IPS-NIHi7 (cell line): ENCODE measurements at regions not wholly inside any gene's neighbourhood (a gene's known extent, or its start where the extent isn't known, plus 50 kb on each side); places are given as distances from the start of the nearest gene placed in this dataset.

Experiments
- DNase-seq: peaks from one replicate; pipeline ENCODE4 v3.0.0; 2012; ENCODE audit warnings: mixed read lengths; ENCODE audit errors: extremely low spot score

DNA sequence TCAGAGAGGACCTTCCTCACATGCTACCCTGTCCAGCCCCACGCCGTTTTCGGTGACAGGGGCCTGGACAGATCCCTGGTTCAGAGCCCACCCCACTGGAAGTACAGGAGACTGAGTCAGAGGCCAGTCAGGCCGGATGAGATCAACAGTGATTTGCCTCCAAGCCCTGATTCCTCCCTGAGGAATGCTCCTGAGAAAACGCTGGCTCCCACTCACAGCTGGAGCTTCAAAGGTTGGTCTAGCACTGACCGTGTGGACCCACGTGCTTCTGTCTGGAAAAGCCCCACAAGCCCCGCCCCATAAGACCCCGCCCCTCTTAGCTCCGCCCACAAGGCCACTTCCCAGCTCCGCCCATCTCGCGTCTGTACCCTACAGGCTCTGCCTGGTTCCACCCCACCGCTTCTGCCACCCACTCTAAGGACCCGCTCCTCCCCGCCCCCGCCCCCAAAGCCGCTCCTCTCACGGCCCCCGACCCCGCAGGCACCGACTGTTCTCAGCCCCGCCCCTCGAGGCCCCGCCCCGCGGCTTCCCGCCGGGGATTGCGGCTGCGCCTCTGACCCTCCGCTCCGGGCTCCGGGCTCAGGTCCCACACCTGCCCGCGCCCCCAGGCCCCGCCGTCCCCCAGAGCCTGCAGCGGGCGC is 64.9 kb upstream of the BHLHE23 start:
- DNase-seq = peak; percentile 90

DNA sequence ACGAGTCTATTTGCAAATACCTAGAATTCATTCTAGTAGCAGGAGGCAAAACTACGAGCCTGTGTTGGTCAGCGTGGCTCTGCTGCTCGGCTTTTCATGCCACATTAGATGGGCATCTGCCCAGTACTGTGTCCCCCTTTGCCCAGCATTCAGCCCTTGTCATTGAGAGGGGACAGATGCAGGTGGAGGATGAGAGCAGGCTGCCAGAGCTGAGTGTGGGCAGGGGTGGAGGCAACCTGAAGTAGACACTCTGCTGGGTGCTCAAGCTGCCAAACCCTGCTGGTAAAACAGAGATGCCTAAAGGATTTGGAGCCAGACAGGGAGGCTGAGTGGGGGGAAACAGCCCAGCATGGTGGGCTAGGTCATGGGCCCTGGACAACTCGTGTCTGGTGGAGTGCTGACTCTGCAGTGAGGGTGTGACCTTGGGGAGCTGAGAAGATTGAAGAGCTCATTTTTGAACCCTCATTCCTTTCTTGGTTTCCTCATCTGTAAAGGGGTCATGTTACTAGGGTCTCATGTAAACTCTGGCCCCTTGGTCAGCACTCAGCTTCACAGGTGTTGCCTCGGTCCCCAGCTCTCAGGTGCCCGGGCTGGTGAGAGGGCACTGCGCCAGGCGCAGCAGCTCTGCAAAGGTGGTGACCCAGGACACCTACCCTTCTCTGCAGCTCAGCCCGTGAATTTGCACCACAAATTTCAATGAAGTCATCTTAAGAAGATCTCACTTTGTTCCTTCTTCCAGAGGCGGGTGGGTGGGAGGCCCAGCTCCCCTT is 64.2 kb upstream of the BHLHE23 start:
- DNase-seq = no peak

DNA sequence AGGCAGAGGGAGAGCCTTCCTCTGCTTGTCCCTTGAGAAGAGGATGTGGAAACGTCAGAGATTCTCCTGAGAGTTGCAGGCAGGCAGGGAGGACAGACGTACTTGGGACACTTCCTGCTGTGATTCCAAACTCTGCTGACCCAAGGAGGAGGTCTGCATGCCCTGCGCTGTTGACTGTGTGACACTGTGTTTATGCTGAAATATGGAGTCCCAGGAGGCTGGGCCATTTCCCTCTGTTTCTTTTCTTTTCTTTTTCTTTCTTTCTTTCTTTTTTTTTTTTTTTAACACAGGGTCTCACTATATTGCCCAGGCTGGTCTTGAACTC is 63.5 kb upstream of the BHLHE23 start:
- DNase-seq = no peak

DNA sequence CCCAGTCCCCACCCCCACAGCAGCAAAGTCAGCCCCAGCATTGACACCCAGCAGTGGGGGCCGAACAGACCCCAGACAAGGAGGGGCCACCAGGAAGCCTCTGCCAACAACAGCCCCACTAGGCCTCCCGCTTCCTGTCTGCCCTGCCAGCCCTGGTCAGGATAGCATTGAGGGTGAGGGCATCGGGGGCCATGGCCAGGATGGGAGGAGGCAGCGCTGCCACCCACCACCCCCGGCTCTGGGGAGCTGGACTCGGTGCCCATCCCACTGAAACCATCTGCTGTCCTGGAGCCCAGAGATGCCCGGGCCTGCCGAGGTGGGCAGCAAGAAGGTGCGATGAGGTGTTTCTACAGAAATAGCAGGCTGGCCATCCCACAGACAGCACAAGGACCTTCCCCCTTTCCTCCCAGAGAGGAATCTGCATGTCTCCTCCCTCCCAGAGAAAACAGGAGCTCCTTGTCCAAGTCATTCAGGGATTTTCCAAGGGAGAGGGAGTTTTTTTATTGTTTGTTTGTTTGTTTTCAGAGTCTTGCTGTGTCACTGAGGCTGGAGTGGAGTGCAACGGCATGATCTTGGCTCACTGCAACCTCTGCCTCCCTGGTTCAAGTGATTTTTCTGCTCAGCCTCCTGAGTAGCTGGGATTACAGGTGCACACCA is 62.1 kb upstream of the BHLHE23 start:
- no peak for DNase-seq

DNA sequence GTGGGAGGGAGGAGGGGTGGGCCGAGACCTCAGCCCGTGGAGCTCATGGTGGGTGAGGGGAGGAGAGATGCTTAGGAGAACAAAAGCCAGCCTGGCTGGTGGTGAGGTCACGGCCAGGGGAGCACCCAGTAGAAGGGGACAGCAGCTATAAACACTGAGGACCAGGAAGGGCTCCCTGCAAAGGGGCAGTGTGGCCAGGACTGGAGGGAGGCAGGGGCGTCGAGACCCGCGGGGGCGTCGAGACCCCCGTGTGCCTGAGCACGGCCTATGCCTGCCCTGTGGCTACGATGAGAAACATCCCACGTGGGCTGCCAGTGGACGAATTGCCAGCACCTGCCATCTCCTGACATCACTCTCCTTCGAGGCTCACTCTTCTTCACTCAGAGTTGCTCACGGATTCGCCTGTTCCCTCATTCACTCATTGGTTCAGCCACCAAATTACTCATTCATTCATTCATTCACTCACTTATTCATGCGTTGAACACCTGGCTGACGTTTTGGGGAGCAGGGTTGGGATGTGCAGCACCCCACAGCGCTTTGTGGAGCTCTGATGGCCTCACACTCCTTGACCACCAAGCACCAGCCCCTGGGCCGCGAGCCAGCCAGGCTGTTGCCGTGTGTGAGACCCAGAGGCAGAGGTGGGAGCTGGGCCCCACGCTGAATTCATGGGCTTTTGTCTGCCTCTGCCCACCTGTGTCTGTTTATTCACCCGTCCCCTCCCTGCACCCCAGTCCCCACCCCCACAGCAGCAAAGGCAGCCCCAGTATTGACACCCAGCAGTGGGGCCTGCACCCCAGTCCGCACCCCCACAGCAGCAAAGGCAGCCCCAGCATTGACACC is 61.2 kb upstream of the BHLHE23 start:
- no peak for DNase-seq

DNA sequence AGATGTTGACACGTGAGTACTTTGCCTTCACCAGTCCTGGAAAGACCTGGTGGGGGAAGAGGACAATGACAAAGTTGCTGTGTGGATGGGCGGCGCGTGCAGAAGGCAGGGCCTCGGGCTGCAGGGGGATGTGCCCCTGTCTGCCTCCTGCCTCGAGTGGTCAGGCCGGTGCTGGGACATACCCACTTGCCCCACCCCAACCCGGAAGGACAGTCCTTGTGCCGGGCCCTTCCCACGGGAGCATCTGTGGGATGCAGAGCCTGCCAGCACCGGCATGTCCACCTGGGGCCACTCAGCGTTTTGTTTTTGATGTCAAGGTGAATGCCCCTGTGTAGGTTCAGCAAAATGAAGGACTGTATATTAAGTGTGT is 60.5 kb upstream of the BHLHE23 start:
- DNase-seq = no peak

DNA sequence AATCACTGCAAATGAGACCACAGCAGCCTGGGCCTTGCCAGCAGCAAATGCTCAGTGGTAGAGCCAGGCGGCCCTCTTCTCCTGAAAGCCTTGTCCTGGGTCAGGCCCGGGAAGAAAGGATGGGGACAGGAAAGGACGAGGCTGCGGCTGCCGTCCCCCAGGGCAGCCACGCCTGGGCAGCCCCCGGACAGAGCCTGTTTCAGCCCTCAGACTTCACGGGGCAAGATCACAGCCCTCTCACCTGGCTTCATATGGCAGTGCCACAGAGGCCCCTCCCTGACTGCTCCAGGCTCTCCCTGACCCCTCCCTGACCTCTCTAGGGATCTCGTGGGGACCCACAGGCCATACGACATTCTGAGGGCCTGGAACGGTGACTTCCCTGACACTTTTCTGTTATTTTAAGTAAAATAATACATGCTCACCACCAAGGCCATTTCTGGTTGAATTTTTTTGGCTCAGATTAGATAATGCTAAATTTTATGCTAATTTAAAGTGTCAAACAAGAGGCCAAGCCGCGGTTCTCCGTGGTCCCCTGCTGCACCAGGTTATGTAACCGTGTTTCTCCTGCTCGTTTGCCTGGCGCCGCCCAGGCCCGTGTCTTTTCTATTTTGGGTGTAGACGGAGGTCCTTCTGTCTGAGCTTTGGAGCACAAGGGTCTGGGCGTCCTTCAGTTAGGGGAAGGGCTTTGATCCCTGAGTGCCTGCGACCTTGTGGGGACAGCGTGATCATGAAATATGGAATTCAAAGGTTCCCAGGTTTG is 59.9 kb upstream of the BHLHE23 start:
- DNase-seq = no peak

DNA sequence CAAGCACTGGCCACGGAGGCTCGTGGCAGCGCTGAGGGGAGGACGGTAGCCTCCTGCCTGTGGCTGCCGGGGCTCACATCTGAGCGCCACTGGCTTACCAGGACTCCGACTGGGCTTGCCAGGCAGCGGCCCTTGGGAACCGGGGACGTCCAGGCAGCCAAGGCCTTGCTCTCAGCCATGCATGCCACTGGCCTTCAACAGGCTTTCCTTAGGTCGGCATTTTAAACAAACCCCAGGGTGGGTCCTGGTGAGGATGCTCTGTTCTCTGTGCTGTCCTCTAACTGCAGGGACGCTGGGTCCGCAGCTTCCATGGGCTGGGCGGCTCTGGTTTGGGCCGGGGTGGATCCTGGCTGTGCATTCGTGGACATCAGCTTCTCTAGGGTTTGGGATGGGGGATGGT is 59.1 kb upstream of the BHLHE23 start:
- DNase-seq = no peak

DNA sequence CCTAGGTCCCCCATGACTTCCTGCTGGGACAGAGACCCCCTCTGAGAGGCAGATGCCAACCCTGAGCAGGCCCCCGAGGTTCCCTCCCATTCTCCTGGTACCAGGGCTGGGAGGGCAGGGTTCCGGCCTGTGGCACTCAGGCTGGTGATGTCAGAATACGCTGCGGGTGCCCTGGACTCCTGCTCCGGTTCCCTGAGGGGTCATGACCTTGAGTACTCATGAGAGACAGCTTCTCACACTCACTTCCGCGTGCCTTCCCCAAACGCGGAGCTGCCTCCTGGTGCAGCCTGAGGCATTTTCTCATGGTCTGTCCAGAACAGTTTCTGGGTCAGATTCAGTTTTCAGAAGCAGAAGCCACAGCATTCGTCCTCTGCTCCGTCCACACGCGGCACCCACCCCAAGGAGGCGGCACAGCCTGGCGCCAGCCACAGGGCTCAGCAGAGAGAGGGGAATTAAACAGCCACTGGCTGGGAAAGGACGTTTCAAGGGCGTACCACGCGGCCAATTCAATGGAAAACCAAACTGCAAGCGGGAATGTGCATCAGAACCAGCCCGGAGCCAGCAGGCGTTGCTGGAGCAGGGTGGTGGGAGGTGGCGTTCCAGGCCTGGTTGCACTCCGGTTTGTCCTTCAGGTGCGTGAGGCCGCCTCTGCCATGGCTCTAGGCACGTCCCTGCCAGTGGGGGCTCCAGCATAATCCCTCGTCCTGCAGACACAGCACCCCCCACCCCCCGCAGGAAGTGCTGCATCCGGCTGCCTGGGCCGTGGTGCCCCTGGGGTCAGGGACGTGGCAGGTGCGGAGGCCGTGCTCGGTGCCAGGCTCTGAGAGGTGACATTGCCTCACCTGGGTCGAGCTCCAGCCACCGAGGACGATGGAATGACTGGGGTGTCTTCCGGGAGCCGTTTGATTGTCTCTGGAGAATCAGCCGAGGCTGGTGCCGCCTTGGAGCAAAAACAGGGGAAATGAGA is 58.3 kb upstream of the BHLHE23 start:
- no peak for DNase-seq

DNA sequence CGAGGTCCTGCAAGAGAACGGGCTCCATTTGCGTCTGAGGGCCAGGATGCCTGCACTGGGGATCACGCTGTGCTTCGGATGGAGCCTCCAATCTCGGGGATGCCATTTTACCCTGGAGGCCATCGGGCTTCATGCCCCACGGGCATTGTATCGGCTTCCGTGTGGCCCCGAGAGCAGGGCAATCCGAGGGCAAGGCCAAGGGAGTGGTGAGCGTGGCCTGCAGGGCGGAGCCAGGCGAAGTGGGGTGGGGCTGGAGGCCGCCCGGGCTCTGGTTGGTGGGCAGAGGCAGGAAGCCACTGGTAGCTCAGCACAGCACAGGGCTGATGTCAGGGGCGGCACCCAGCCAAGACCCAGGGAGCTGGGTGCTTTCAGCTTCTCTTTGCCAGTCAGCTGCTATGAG is 57.5 kb upstream of the BHLHE23 start:
- DNase-seq = no peak

DNA sequence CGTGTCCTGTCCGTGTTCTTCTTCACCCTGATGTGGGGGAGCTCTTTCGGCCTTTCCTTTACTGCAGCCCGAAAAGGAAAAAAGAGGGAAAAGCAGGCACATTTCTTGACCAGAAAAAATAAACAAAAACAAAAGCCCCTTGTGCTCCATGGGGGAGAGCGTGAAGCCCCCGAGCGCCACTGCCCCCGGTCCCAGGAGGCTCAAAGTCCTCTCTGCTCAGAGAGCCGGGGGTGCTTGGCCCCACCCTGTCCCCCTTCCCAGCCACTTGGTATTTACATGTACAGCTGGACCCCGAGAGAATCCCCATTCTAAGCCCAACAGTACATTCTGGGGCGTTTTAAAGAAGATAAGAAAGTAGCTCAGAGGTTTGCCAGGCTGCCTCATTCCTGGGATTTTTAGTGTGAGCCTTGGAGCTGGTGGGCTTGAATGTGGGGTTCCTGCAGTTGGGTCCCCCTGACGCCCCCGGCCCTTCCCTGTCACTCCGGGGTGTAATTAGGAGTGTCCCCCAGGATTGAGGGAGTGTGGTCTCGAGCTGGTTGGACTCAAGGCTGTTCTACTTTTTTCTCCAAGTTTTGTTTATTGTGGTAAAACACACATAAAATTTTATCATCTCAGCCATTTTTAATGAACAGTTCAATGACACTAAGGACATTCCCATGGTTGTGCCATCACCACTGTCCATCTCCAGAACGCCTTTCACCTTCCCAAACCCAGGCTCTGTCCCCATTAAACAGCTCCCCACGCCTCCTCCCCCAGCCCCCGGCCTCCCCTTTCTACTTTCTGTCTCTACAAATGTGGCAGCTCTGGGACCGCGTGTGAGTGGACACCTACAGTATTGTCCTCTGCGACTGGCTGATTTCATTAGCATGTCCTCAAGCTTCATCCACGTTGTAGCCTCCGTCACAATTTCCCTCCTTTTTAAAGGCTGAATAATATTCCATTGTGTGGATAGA is 55.7 kb upstream of the BHLHE23 start:
- no peak for DNase-seq

DNA sequence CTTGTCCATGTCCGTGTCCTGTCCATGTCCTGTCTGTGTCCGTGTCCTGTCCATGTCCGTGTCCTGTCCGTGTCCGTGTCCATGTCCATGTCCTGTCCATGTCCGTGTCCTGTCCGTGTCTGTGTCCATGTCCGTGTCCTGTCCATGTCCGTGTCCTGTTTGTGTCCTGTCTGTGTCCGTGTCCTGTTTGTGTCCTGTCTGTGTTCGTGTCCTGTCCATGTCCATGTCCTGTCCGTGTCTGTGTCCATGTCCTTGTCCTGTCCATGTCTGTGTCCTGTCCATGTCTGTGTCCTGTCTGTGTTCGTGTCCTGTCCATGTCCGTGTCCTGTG is 55.0 kb upstream of the BHLHE23 start:
- DNase-seq = no peak

DNA sequence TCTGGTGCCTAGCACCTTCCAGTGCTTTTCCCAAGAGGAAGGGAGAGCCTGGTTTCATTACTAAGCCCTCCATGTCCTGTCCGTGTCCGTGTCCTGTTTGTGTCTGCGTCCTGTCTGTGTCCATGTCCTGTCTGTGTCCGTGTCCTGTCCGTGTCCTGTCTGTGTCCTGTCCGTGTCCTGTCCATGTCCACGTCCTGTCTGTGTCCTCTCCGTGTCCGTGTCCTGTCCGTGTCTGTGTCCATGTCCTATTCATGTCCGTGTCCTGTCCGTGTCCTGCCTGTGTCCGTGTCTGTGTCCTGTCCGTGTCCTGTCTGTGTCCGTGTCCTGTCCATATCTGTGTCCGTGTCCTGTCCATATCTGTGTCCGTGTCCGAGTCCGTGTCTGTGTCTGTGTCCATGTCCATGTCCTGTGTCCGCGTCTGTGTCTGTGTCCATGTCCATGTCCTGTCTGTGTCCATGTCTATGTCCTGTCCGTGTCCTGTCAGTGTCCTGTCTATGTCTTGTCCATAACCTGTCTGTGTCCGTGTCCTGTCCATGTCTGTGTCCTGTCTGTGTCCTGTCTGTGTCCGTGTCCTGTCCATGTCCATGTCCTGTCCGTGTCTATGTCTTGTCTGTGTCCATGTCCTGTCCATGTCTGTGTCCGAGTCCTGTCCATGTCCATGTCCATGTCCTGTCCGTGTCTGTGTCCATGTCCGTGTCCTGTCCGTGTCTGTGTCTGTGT is 54.4 kb upstream of the BHLHE23 start:
- no peak for DNase-seq

DNA sequence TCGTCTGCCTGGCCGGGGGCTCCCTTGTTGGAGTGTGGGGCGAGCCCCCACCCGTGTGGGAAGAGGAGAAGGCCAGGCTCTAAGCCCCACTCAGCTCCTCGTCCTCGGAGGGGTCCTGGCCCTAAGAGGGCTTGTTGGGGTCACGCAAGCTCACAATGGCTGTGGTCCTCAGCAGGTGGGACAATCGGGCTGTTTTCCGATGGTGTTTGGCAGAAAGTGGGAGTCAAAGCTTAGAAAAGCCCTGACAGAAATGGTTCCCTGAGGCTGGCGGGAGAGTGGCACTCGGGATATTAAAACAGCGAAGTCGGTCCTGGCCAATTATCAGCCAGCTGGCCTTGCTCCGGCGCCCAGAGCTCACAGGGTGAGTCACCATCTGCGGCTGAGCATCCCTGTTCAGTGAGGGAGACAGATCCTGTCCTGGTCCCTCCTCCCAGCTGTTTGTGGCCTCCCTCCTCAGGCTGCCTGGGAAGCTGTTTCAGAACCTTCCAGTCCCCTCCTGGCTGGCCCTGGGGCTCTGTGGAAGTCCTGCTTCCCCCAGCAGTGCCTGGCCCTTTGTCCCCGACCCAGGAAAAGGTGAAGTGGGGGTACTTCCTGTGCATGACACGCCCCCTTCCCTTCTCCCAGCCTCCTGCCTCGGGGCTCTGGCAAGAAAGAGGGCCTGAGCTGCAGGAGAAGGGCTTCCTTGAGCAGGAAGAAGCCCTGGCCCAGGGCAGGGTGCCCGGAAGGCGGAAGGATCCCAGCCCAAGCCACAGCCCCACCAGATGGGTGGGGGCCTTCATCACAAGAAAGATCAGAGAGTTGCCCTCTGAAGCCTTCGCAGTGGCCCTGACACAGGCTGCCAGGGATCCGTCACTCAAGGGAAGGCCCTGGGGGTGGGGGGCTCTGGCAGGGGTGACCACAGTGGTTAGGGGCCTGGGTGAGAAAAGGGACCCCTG is 53.6 kb upstream of the BHLHE23 start:
- DNase-seq = no peak

DNA sequence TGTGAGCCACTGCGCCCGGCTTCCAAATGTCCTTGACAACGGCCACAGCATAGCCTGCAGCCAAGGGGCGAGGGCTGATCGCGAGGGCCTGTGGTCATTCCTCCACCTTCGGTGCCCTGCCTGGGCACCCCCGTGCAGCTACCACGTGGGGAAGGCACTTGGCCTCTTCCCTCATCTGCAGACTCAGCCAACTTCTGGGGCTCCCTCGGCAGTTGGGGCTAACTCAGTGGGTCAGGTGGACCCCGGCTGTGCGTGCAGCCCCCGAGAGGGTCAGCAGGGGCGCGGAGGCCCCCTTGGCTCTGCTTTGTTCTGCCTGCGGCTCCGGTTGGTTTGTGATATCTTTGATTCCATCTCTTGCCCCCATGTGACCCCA is 52.9 kb upstream of the BHLHE23 start:
- no peak for DNase-seq

DNA sequence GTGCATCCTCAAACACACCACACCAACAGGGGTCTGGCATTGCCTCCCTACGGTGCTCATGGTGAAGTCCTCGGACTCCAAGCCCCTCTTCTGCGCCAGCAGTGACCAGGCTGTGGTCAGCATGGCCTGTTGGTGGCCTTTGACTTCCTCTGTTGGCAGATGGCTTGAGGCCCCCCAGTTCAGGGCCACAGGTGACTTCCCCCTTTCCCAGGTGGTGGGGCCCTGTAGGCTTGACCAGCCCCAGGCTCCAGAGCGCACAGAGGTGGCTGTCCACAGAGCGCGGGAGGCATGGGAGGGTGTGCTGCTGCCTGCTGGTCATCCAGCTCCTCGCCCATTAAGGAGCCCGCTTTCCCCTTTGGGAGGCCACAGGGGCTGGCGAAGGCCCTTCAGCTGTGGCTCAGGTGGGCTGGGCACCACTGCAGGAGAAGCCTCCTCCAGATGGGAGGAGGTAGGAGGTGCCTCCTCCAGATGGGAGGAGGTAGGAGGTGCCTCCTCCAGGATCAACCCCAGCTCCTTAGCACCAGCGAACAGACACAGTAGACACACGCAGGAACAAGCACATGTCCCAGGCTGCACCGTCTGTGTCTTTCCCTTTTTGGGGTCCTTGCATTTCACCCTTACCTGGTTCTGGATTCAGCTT is 52.1 kb upstream of the BHLHE23 start:
- DNase-seq = no peak
